HepG2 (cell line): ENCODE measurements at regions not wholly inside any gene's neighbourhood (a gene's known extent, or its start where the extent isn't known, plus 50 kb on each side); places are given as distances from the start of the nearest gene placed in this dataset.
A peak's percentile ranks its signal among the peaks of the same experiment; 100 is the strongest.

Source experiments
- ATAC-seq: fragments of 200-7000 bp; cut with Tn5 transposase; 3 replicates; pipeline ENCODE4 v1.9.1; 2020; ENCODE audit warnings: mild to moderate bottlenecking, moderate library complexity
- BruUV-seq: library from RNA; stranded (reverse); fragments of 400-500 nt; replicated peaks from 2 replicates; lab custom pipeline; 2021; lab: Mats Ljungman, UMichigan
- CTCF ChIA-PET: fragments of 300-600 bp; formaldehyde crosslinking; extraction: SDS; loops from one replicate; lab custom pipeline; 2021; ENCODE audit warnings: low total read pairs, inconsistent platforms, low intra/inter-chr PET ratio; lab: Yijun Ruan, JAX
- POLR2A ChIA-PET: fragments of 350-600 bp; sonication (Branson Sonifier 250); formaldehyde crosslinking; loops from one replicate; lab custom pipeline; 2020; ENCODE audit warnings: antibody characterized with exemption, inconsistent platforms; lab: Yijun Ruan, JAX
- DNase-seq: peaks from one replicate; pipeline ENCODE4 v3.0.0-alpha.2; 2015; ENCODE audit warnings: low spot score
- FAIRE-seq: peaks from 3 replicates; lab custom pipeline; 2011; peaks lifted over from hg19 to GRCh38; lab: Jason Lieb, UNC
- H2AFZ ChIP-seq: one replicate; pipeline ENCODE4 v1.6.1; 2011; ENCODE audit warnings: low read length, inconsistent platforms
- H3K27ac ChIP-seq: fragments of 300-600 bp; 3 replicates; pipeline ENCODE4 v1.8.0; 2011; ENCODE audit warnings: mixed run types, mild to moderate bottlenecking, mixed read lengths, low read length, inconsistent platforms; ENCODE audit not compliant: insufficient read depth; ENCODE audit errors: extremely low read length
- H3K27me3 ChIP-seq, 2 experiments: fragments of 200-600 bp in 1 of 2; 2 replicates in 1 of 2; 3 replicates in 1 of 2; pipeline versions ENCODE4 v1.6.0 to v1.8.0; 2011; ENCODE audit warnings: low read length in 2 of 2, mild to moderate bottlenecking in 2 of 2, moderate library complexity in 2 of 2, inconsistent platforms in 1 of 2; ENCODE audit not compliant: insufficient read depth in 2 of 2, control insufficient read depth in 1 of 2
- H3K36me3 ChIP-seq, 2 experiments: fragments of 200-600 bp in 1 of 2; replicated peaks in 1 of 2; 2 replicates in 1 of 2; 3 replicates in 1 of 2; pipeline versions ENCODE4 v1.5.1 to v1.8.0; 2011; ENCODE audit warnings: low read length in 2 of 2, inconsistent platforms in 1 of 2; ENCODE audit not compliant: insufficient read depth in 2 of 2, control insufficient read depth in 1 of 2
- H3K4me1 ChIP-seq: 2 replicates; pipeline ENCODE4 v1.5.1; 2012; ENCODE audit warnings: low read length, inconsistent platforms; ENCODE audit not compliant: insufficient read depth
- H3K4me2 ChIP-seq: 2 replicates; pipeline ENCODE4 v1.6.0; 2011; ENCODE audit warnings: low read depth, low read length, inconsistent platforms
- H3K4me3 ChIP-seq, 3 experiments: fragments of 200-600 bp in 1 of 3; sonication (generic), shearing (Covaris generic) in 1 of 3; replicated peaks in 1 of 3; 2 replicates each; pipeline ENCODE4 v1.5.1; 2011 to 2016; ENCODE audit warnings: low read length in 3 of 3, inconsistent platforms in 2 of 3, low read depth in 2 of 3, mild to moderate bottlenecking in 2 of 3, control low read depth in 1 of 3, mixed read lengths in 1 of 3; ENCODE audit not compliant: insufficient read depth in 1 of 3
- H3K79me2 ChIP-seq: one replicate; pipeline ENCODE4 v1.6.1; 2011; ENCODE audit warnings: low read length, inconsistent platforms; ENCODE audit not compliant: insufficient read depth
- H3K9ac ChIP-seq: 2 replicates; pipeline ENCODE4 v1.6.0; 2011; ENCODE audit warnings: mild to moderate bottlenecking, low read depth, low read length, inconsistent platforms; ENCODE audit not compliant: insufficient read depth
- H3K9me3 ChIP-seq: 2 replicates; pipeline ENCODE4 v1.5.1; 2012; ENCODE audit warnings: mild to moderate bottlenecking, low read length
- H4K20me1 ChIP-seq: 2 replicates; pipeline ENCODE4 v1.6.0; 2011; ENCODE audit warnings: inconsistent platforms, mild to moderate bottlenecking, low read length, moderate library complexity; ENCODE audit not compliant: insufficient read depth
- NFYB ChIP-seq: sonication (generic); formaldehyde crosslinking; IDR thresholded peaks from 2 replicates; pipeline ENCODE4 v1.4.0; 2020; ENCODE audit warnings: missing genetic modification reagents
- ZFP91 ChIP-seq: sonication (generic); formaldehyde crosslinking; IDR thresholded peaks from 2 replicates; pipeline ENCODE4 v1.9.0; 2022; ENCODE audit warnings: missing genetic modification reagents, mild to moderate bottlenecking, borderline replicate concordance
- ZNF407 ChIP-seq: sonication (generic); formaldehyde crosslinking; IDR thresholded peaks from one replicate; pipeline ENCODE4 v1.5.1; 2020; ENCODE audit warnings: mild to moderate bottlenecking, missing genetic modification reagents; ENCODE audit errors: not compliant biosample characterization
- WGBS: methylation state at CpG from one replicate; pipeline ENCODE4 v1.1.6; 2017; ENCODE audit warnings: low lambda C conversion rate; 5-methylcytosine and 5-hydroxymethylcytosine counted together
- in situ Hi-C: cut with HindIII; loops from 2 replicates; pipeline ENCODE4 v1.10.0; 2017; ENCODE audit warnings: low pct_unique_long_range_greater_than_20kb; ENCODE audit not compliant: extremely low pct_ligation_motif_present
- intact Hi-C: fragments of 100-400 bp; cut with micrococcal nuclease; formaldehyde crosslinking; loops from one replicate; pipeline ENCODE4 v1.10.0; 2022; ENCODE audit not compliant: unreplicated experiment

- intact Hi-C loops, result no loop called here
- Histone ChIP-seq H2AFZ (no peak overlapping the region), H3K79me2 (no peaks in the 10 kb centered on the region), H4K20me1 (no peaks in the 10 kb centered on the region), H3K27me3 (peaks cover 0 to 15% of the 10 kb centered on the region in 2 experiments; a peak in 3 of 5 replicates), H3K4me3 (no peak overlapping the region), H3K9me3 (no peaks in the 10 kb centered on the region; the same call in 1 of the 2 replicates), H3K9ac (no peak overlapping the region), H3K27ac (no peak overlapping the region), H3K4me1 (peaks cover 13% of the 10 kb centered on the region), H3K4me2 (0 out of 2 replicates have a peak overlapping the region, but pooled peaks have one; percentile 33), H3K36me3 (no peaks in the 10 kb centered on the region)
- CTCF ChIA-PET, result no interaction called here
- DNase-seq (no peak), ATAC-seq (no peak), FAIRE-seq (no peak)
- POLR2A ChIA-PET, result no interaction called here
- in situ Hi-C loops, result no loop called here
- BruUV-seq, result no TSS peak
- peak; percentile 16 for TF ChIP-seq ZNF407
- TF ChIP-seq NFYB (CRISPR knock-in tag), result no peak
- peak; percentile 29; the same call in 1 of the 2 replicates for TF ChIP-seq ZFP91
- 84% methylated on average over 38 of the region's 39 CpGs for WGBS
These were observed 185.6 kb downstream of the RTP5 start for GRCh38 chr2:242054881-242055801.
